ENCODE measurements at regions not wholly inside any gene's neighbourhood (a gene's known extent, or its start where the extent isn't known, plus 50 kb on each side); places are given as distances from the start of the nearest gene placed in this dataset.

- TF ChIP-seq POLR2AphosphoS5 (IDR thresholded peaks at IDR 0.05; ENCODE audit: borderline replicate concordance, low read depth, low read length) (no peak), FOXP2 (optimal IDR thresholded peaks at IDR 0.05; ENCODE audit: control extremely low read depth, extremely low read length, insufficient read depth) (no peak), EZH2 (IDR thresholded peaks at IDR 0.05) (no peak)
These were observed 109.4 kb downstream of the ZNF608 start for GRCh38 chr5:124637011-124637410.
